Hematopoietic multipotent progenitor cell (in vitro differentiated cells): ENCODE measurements at regions not wholly inside any gene's neighbourhood (a gene's known extent, or its start where the extent isn't known, plus 50 kb on each side); places are given as distances from the start of the nearest gene placed in this dataset.
"Not testable (repeated sequence)": the region's sequence is repeated elsewhere in the genome, so short reads cannot be mapped to it uniquely, and the experiment has no call there.

Experiments
- DNase-seq, 3 donors: peaks; one replicate each; pipeline ENCODE4 v3.0.0-alpha.2; 2011 to 2015; ENCODE audit warnings: low read depth in 2 of 3, low spot score in 2 of 3

- DNase-seq: no peak
Measured at GRCh38 chr1:112855152-112855828, 100.7 kb downstream of the SLC16A1 start.

- DNase-seq: not testable (repeated sequence)
Measured at GRCh38 chr1:112854368-112854984, 101.5 kb downstream of the SLC16A1 start.

GRCh38 chr1:112853915-112854314, 102.1 kb downstream of the SLC16A1 start:
- DNase-seq: not testable (repeated sequence)

- DNase-seq: no peak
Measured at GRCh38 chr1:112852934-112853333, 103.1 kb downstream of the SLC16A1 start.

- DNase-seq: no peak
Measured at GRCh38 chr1:112852276-112852675, 103.7 kb downstream of the SLC16A1 start.

- DNase-seq: no peak
Measured at GRCh38 chr1:112850034-112850757, 105.8 kb downstream of the SLC16A1 start.

GRCh38 chr1:112849425-112850033, 106.5 kb downstream of the SLC16A1 start:
- DNase-seq: peak in 1 of 3 donors; percentile 36

GRCh38 chr1:112841825-112842224, 114.2 kb downstream of the SLC16A1 start:
- no peak for DNase-seq

- peak in 2 of 3 donors; percentile 29 to 42 for DNase-seq
Measured at GRCh38 chr1:112840631-112841624, 115.1 kb downstream of the SLC16A1 start.

GRCh38 chr1:112836642-112837041, 119.4 kb downstream of the SLC16A1 start:
- no peak for DNase-seq

GRCh38 chr1:112833806-112834205, 118.7 kb upstream of the PPM1J start:
- no peak for DNase-seq

- not testable (repeated sequence) for DNase-seq
Measured at GRCh38 chr1:112832259-112832658, 117.1 kb upstream of the PPM1J start.

- DNase-seq: not testable (repeated sequence)
Measured at GRCh38 chr1:112829691-112830090, 114.6 kb upstream of the PPM1J start.

GRCh38 chr1:112828716-112829115, 113.6 kb upstream of the PPM1J start:
- DNase-seq: no peak

GRCh38 chr1:112827391-112827790, 112.3 kb upstream of the PPM1J start:
- not testable (repeated sequence) for DNase-seq

- DNase-seq: no peak
Measured at GRCh38 chr1:112826217-112826944, 111.2 kb upstream of the PPM1J start.

GRCh38 chr1:112825563-112826216, 110.6 kb upstream of the PPM1J start:
- DNase-seq: not testable (repeated sequence)

GRCh38 chr1:112825075-112825474, 109.9 kb upstream of the PPM1J start:
- not testable (repeated sequence) for DNase-seq
